ENCODE measurements at regions not wholly inside any gene's neighbourhood (a gene's known extent, or its start where the extent isn't known, plus 50 kb on each side); places are given as distances from the start of the nearest gene placed in this dataset.
A peak's percentile ranks its signal among the peaks of the same experiment; 100 is the strongest.
"Not testable (repeated sequence)": the region's sequence is repeated elsewhere in the genome, so short reads cannot be mapped to it uniquely, and the experiment has no call there.

DNA sequence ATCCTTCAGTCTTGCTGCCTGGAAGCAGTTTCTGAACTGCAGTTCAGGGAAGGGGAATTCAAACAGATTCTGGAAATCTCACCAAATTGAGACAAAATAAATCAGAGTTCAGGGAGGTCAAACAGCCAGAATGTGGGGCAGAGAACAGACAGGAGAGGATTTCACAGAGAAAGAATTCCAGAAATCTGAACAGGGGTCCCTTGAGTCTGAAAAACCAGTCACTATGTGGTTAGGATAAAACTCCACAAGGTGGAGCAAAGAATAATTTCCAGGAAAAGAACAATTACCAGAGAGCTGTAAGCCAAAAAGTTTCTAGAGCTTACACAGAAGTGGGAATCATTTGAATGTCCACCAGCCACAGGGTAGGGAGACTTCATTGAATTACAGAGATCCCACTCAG lies 84.7 kb downstream of the URB2 start:
- DNase-seq (ENCODE audit: low spot score): no peak

- DNase-seq (ENCODE audit: low spot score): no peak
Observed at GRCh38 chr1:229714306-229714705, 88.3 kb downstream of the URB2 start.

DNA sequence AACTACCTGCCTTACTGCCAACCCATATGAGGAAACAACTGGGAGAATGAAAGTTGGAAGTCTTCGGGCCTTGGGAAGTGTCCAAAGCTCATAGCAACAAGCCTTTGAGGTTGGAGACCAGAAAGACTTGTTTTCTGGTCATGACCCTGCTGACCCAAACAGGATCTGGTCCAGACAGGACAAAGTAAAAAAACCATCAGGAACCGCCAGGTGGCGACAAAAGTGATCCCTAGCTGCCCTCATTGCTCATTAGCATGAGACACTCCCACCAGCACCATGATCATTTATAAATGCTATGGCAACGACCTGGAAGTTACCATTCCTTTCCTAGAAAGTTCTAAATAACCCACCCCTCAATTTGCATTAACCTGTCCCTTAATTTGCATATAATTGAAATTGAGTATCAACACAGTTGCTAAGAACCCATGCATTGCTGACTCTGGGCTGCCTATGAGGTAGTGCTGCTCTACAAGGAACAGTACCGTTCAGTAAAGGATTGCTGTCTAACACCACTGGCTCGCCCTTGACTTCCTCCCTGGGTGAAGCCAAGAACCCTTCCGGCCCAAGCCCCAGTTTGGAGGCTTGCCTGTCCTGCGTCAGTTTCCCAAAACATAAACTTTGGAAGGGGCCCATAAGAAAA lies 89.0 kb downstream of the URB2 start:
- DNase-seq (ENCODE audit: low spot score): peak; percentile 51

GRCh38 chr1:229716069-229716468 lies 90.0 kb downstream of the URB2 start:
- no peak for DNase-seq (ENCODE audit: low spot score)

GRCh38 chr1:229716704-229717103 lies 90.7 kb downstream of the URB2 start:
- no peak for DNase-seq (ENCODE audit: low spot score)

GRCh38 chr1:229717786-229718576 lies 91.9 kb downstream of the URB2 start:
- DNase-seq (ENCODE audit: low spot score): no peak

DNA sequence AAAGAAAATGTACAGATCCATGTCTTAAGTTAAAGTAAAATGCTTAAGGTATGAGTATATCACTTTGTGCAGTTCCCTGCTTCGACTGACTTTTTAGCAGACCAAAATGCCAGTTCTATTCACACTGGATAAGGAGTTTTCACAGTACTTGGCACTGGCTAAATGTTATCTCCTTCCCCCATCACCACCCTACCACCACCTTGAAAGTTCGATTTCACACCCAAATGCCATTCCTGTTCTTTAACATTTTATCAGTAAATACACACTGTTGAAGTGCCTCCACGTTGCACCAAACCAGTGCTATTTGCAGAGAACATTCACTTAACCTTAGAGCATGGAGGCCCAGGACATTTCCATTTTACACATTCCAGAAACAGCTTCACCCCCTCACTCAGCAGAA lies 100.0 kb downstream of the URB2 start:
- DNase-seq (ENCODE audit: low spot score): no peak

GRCh38 chr1:229729916-229730315 lies 103.9 kb downstream of the URB2 start:
- no peak for DNase-seq (ENCODE audit: low spot score)

DNA sequence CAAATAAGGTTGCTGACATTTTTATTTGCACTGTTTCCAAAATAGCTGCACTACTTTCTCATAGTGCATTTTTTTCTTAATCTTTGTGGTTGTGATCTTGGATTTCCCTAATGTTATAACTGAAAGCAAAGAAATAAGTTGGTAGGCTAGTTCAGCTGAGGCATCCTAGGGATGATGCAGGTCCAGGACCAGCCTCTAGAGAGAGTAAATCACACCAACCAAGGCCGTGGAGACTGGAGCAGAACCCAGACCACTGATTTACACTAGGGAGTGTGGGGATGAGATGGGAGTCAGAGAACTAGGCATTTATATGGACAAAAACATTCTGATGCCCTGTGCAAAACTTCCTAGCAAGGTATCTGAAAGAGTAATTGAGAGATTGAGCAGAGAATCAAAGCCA lies 104.5 kb downstream of the URB2 start:
- no peak for DNase-seq (ENCODE audit: low spot score)

GRCh38 chr1:229732061-229732460 lies 106.0 kb downstream of the URB2 start:
- DNase-seq (ENCODE audit: low spot score): no peak

GRCh38 chr1:229736376-229736775 lies 110.3 kb downstream of the URB2 start:
- no peak for DNase-seq (ENCODE audit: low spot score)

DNA sequence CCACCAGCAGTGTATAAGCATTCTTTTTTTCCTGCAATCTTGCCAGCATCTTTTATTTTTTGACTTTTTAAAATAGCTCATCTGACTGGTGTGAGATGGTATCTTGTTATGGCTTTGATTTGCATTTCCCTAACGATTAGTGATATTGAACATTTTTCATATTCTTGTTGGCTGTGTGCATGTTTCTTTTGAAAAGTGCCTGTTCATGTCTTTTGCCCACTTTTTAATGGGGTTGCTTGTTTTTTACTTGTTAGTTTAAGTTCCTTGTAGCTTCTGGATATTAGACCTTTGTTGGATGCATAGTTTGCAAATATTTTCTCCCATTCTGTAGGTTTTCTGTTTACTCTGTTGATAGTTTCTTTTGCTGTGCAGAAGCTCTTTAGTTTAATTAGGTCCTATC lies 116.6 kb downstream of the URB2 start:
- not testable (repeated sequence) for DNase-seq (ENCODE audit: low spot score)

- no peak for DNase-seq (ENCODE audit: low spot score)
Observed at GRCh38 chr1:229749992-229750391, 123.9 kb downstream of the URB2 start.

DNA sequence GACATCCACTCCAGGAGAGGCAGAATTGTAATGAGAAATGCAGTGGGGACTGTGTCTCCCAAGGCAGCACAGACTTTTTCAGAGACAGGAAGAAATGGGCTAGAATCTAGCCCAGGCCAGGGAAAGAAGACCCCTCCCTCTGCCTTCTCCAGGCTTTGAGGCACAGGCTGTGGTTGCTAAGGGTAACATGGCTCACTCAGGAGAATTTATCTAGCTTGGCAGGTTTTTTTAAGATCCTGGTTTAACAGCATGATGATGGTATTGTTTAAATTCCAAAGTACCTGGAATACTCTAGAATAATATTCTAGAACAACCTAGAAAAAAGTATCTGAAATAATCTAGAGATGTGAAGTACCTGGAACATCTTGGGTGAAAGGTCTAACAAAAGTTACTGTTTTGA lies 125.6 kb downstream of the URB2 start:
- DNase-seq (ENCODE audit: low spot score): no peak

GRCh38 chr1:229752679-229753078 lies 126.6 kb downstream of the URB2 start:
- DNase-seq (ENCODE audit: low spot score): no peak

DNA sequence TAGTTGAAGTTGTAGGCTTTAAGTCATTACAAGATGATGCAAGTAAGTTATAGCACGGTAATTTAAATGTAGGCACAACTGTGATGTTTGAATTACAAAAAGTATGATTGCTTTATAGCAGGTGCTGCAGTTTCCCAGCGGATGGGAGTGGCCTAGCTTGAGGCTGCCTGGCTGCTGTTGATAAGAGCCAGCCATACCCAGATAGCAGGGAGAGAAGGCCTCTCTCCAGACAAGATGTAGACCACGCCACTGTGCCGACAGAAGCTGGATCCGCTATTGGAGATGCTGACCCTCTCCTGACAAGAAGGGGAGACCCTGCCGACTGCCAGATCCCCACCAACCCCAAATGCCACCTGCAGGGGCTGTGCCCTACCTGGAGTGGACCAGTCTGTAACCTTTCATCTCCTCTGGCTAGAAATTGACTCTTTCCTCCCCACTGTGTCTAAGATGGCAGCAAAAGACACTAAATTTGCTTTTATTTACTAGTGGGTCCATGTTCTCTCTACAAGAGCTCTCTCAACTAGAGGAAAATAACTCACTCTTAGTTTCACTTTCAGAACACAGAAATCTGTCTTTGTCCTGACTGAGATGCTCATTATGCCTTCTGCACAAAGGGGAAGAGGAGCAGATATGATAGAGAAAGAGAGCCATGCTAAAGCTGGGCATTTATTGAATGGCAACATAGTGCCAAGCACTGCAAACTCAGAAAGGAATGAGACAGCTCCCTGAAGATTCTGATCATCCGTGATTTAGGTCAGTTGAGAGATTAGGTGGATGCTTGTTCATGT lies 127.9 kb downstream of the URB2 start:
- DNase-seq (ENCODE audit: low spot score): no peak

DNA sequence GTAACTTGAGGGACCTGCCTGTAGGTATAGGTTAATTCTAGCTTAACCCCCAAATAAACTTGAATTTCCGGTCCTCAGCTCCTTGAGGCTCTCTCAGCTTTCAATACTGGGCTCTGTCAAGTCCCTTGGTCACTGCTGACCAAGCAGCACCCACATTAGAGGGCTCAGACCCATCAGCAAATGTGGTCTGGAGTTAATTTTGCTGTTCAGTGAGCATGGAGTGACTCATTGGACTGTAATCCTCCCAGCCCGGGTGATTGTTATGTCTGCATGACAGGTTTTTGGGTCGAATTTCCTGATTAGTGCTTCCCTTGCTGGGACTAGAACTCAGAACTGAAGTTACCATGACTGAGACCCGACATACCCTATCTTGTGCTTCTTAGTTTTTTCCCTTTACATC lies 130.6 kb downstream of the URB2 start:
- DNase-seq (ENCODE audit: low spot score): no peak

DNA sequence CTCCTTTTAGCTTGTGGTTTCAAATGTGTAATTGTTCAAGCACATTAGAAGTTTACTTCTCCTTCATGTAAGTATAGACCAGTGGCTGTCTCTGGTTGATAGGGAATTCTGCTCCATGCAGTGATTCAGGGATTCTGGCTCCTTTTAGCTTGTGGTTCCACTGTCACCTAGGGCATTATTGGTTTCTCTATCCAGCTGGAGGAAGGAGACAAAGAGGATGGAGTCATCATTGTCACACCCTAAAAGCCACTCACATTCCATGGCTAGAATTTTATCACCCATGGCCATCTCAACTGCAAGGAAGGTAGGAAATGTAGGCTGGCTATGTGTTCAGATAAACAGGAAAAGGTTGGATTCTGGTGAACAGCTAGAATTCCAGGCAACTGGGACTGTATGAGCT lies 131.2 kb downstream of the URB2 start:
- no peak for DNase-seq (ENCODE audit: low spot score)

GRCh38 chr1:229758101-229759036 lies 132.3 kb downstream of the URB2 start:
- DNase-seq (ENCODE audit: low spot score): no peak

DNA sequence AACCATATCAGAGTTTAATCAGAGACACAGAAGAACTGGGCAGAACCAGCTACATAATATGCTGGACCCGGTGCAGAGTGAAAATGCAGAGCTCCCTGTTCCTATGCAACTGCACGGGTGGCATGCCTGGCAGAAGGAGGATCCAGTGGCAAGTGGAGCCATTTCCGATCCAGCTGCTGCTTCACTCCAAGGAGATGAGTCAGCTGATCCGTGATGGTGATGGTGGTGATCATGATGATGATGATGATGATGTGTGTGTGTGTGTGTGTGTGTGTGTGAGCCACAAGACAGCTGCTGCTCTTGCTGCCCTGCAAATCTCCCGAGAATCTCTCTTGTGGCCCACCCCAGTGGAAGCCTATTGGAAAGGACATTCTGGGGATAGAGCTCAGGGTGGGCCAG lies 133.0 kb downstream of the URB2 start:
- no peak for DNase-seq (ENCODE audit: low spot score)

DNA sequence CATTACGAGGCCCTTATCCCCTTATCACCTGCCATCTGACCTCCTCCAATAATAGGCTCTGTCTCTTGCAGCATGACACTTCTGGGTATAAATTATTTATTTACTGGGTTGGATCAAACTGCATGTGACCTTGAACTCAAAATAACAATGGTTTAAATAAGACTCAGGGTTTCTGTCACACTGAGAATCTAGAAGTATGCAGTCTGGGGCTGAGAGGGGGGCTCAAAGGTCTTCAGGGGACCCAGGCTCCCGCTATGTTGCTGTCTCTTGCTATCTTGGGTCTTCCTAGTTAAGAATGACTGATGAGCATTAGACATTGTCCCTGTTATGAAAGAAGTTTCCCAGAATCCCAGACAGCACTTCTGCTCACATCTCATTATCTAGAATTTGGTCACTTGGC lies 133.5 kb downstream of the URB2 start:
- DNase-seq (ENCODE audit: low spot score): no peak

DNA sequence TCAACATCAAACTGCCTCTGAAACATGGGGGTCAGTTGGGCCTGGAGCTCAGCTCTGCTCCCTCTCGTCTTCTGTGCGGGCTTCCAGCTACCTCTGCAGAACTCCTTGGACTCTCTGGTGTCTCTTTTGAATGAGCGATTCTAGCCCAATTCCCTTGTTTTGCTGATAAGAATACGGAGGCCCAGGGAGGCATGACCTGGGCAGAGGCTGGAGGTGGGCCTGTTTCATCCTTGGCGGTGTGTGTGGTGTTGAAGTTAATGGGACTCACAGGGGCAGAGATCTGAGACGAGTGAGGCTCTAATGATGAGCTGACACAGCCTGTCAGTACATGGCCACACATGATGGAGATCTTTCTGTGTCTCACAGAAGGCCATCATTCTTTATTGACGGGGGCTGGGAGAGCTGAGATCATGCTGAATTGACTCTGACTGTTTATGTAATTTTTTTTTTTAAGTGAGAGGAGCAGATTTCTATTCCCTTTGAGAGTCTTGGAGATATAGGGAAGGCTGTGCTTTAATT lies 134.5 kb downstream of the URB2 start:
- no peak for DNase-seq (ENCODE audit: low spot score)
